ENCODE measurements at regions not wholly inside any gene's neighbourhood (a gene's known extent, or its start where the extent isn't known, plus 50 kb on each side); places are given as distances from the start of the nearest gene placed in this dataset.

DNA sequence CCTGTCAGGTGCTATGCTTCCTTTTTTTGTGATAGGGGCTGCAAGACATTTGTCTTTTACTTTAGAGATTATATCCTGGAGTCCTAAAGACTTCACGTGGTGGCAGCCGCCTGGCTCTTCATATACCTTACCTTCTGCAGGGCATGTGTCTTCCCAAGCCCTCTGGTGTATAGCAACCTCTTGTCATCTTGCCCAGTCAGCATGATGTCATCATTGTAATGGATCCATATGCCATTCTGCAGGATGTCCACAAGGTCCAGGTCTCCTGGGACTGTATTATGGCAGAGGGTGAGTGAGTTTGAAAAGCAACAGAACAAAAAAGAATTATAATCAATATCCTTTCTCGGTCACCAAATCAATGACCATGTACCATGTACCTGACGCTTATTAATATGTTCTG lies 82.2 kb upstream of the SCOC start:
- Mint-ChIP-seq H3K27ac (no peak overlapping the region), H3K27me3 (ENCODE audit: low read depth in 2 of 2) (peaks cover 7 to 8% of the 10 kb centered on the region in 2 donors), H3K4me1 (no peaks in the 10 kb centered on the region), H3K36me3 (no peaks in the 10 kb centered on the region), H3K9me3 (no peaks in the 10 kb centered on the region), H3K4me3 (no peak overlapping the region)
- no peaks in the 10 kb centered on the region for H3K36me3 ChIP-seq (ENCODE audit: control insufficient read depth, insufficient read depth, low read length)
- DNase-seq (no peak), ATAC-seq (no peak)
- intact Hi-C loops (cut with micrococcal nuclease), result no loop called here
- H3K4me3 ChIP-seq (ENCODE audit: low read length), result no peak overlapping the region
- no peak overlapping the region for H3K27ac ChIP-seq (ENCODE audit: low read length)
- no peaks in the 10 kb centered on the region for H3K27me3 ChIP-seq (ENCODE audit: control insufficient read depth, insufficient read depth, low read length)
- no peaks in the 10 kb centered on the region for H3K9me3 ChIP-seq (ENCODE audit: control insufficient read depth, insufficient read depth, low read length)
- WGBS (ENCODE audit: insufficient coverage), result 95% methylated on average over 4 of the region's 4 CpGs
- H3K4me1 ChIP-seq (ENCODE audit: control insufficient read depth, insufficient read depth, low read length), result no peaks in the 10 kb centered on the region
- TF ChIP-seq, protein P1, sequence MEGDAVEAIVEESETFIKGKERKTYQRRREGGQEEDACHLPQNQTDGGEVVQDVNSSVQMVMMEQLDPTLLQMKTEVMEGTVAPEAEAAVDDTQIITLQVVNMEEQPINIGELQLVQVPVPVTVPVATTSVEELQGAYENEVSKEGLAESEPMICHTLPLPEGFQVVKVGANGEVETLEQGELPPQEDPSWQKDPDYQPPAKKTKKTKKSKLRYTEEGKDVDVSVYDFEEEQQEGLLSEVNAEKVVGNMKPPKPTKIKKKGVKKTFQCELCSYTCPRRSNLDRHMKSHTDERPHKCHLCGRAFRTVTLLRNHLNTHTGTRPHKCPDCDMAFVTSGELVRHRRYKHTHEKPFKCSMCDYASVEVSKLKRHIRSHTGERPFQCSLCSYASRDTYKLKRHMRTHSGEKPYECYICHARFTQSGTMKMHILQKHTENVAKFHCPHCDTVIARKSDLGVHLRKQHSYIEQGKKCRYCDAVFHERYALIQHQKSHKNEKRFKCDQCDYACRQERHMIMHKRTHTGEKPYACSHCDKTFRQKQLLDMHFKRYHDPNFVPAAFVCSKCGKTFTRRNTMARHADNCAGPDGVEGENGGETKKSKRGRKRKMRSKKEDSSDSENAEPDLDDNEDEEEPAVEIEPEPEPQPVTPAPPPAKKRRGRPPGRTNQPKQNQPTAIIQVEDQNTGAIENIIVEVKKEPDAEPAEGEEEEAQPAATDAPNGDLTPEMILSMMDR (IDR thresholded peaks at IDR 0.05), result no peak

DNA sequence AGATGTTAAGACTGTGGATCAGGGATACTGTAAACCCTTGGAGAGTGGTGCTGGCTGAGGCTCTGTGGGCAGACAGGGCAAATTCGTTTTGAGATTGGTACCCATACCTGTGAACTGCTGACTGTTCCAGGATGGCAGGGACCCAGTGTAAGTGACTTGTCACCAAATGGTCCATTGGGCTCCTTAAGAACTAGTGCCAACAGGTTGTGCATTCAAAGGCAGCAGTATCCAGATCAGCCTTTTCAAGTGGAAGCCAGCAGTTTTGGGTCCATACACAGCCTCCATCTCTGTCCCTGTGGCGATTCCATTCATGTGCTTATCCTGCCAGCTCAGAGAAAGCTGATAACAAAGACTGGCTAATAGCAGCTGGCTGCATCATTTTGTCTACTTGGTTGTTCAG lies 84.0 kb upstream of the SCOC start:
- TF ChIP-seq, protein P1 (IDR thresholded peaks at IDR 0.05), result no peak
- H3K36me3 ChIP-seq (ENCODE audit: control insufficient read depth, insufficient read depth, low read length), result no peaks in the 10 kb centered on the region
- H3K27ac Mint-ChIP-seq, result no peak overlapping the region
- no peaks in the 10 kb centered on the region for H3K27me3 ChIP-seq (ENCODE audit: control insufficient read depth, insufficient read depth, low read length)
- DNase-seq (no peak), ATAC-seq (no peak)
- no peak overlapping the region for H3K4me3 ChIP-seq (ENCODE audit: low read length)
- H3K9me3 Mint-ChIP-seq, result no peaks in the 10 kb centered on the region
- H3K4me3 Mint-ChIP-seq, result no peak overlapping the region
- H3K27me3 Mint-ChIP-seq (ENCODE audit: low read depth in 2 of 2), result peaks cover 7% of the 10 kb centered on the region in 2 donors
- H3K4me1 Mint-ChIP-seq, result no peaks in the 10 kb centered on the region
- H3K27ac ChIP-seq (ENCODE audit: low read length), result no peak overlapping the region
- H3K9me3 ChIP-seq (ENCODE audit: control insufficient read depth, insufficient read depth, low read length), result no peaks in the 10 kb centered on the region
- no peaks in the 10 kb centered on the region for H3K36me3 Mint-ChIP-seq
- H3K4me1 ChIP-seq (ENCODE audit: control insufficient read depth, insufficient read depth, low read length), result no peaks in the 10 kb centered on the region
- intact Hi-C loops (cut with micrococcal nuclease), result no loop called here
- 81% methylated on average over 2 of the region's 2 CpGs for WGBS (ENCODE audit: insufficient coverage)

DNA sequence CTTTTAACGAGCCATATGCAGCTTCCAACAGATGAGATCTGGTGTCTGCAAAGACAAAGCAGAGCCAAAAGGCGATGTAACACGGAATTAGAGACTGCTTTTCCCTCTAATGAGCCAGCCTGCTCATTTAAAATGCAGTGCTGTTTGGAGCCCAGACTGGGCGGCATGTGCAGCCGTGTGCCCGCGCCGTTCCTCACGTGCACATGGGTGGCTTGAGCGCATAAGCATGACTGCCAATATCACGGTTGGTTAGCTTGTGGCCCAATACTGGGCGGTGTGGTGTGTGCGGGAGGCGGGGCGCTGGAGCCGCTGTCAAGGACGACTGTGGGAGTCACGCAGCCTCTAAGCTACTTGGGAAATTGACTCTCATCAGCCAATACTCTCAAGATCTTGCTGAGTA lies 87.0 kb upstream of the SCOC start:
- H3K4me3 Mint-ChIP-seq, result no peak overlapping the region
- Histone ChIP-seq H3K4me3 (ENCODE audit: low read length) (no peak overlapping the region), H3K27me3 (ENCODE audit: control insufficient read depth, insufficient read depth, low read length) (no peaks in the 10 kb centered on the region), H3K4me1 (ENCODE audit: control insufficient read depth, insufficient read depth, low read length) (no peaks in the 10 kb centered on the region), H3K9me3 (ENCODE audit: control insufficient read depth, insufficient read depth, low read length) (no peaks in the 10 kb centered on the region), H3K36me3 (ENCODE audit: control insufficient read depth, insufficient read depth, low read length) (no peaks in the 10 kb centered on the region), H3K27ac (ENCODE audit: low read length) (no peak overlapping the region)
- TF ChIP-seq, protein P1 (IDR thresholded peaks at IDR 0.05), result no peak
- H3K36me3 Mint-ChIP-seq, result no peaks in the 10 kb centered on the region
- no peak overlapping the region for H3K27ac Mint-ChIP-seq
- H3K4me1 Mint-ChIP-seq, result no peaks in the 10 kb centered on the region
- no peaks in the 10 kb centered on the region for H3K9me3 Mint-ChIP-seq
- ATAC-seq (no peak), DNase-seq (no peak)
- peaks cover 8 to 14% of the 10 kb centered on the region in 2 donors for H3K27me3 Mint-ChIP-seq (ENCODE audit: low read depth in 2 of 2)
- 96% methylated on average over 18 of the region's 18 CpGs for WGBS (ENCODE audit: insufficient coverage)
- intact Hi-C loops (cut with micrococcal nuclease), result no loop called here

DNA sequence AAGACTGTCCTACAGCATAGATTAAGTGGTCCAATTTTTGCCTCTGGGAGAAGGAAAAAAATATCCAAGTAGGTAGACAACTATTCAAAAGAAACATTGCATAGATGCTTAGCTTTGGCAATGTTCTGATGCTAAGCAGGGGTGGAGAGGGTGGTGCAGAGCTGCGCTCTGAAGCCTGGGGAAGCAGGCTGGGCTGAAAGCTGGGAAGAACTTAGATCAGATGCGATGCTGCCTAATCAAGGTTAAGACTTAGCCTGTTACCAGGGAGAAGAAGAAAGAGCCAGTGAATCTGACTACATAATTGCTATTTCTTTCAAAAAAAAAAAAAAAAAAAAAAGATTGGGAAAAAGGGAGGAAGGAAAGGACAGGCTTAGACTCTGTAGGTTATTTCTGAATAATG lies 89.0 kb upstream of the SCOC start:
- Histone ChIP-seq H3K27me3 (ENCODE audit: control insufficient read depth, insufficient read depth, low read length) (no peaks in the 10 kb centered on the region), H3K36me3 (ENCODE audit: control insufficient read depth, insufficient read depth, low read length) (no peaks in the 10 kb centered on the region), H3K4me1 (ENCODE audit: control insufficient read depth, insufficient read depth, low read length) (no peaks in the 10 kb centered on the region), H3K4me3 (ENCODE audit: low read length) (no peak overlapping the region), H3K9me3 (ENCODE audit: control insufficient read depth, insufficient read depth, low read length) (no peaks in the 10 kb centered on the region), H3K27ac (ENCODE audit: low read length) (no peak overlapping the region)
- intact Hi-C loops (cut with micrococcal nuclease), result no loop called here
- no peaks in the 10 kb centered on the region for H3K36me3 Mint-ChIP-seq
- TF ChIP-seq, protein P1 (IDR thresholded peaks at IDR 0.05), result no peak
- 97% methylated on average over 2 of the region's 2 CpGs for WGBS (ENCODE audit: insufficient coverage)
- DNase-seq (no peak), ATAC-seq (no peak)
- no peaks in the 10 kb centered on the region for H3K4me1 Mint-ChIP-seq
- H3K4me3 Mint-ChIP-seq, result no peak overlapping the region
- H3K27ac Mint-ChIP-seq, result no peak overlapping the region
- no peaks in the 10 kb centered on the region for H3K9me3 Mint-ChIP-seq
- H3K27me3 Mint-ChIP-seq (ENCODE audit: low read depth in 2 of 2), result peaks cover 19 to 20% of the 10 kb centered on the region in 2 donors

Data from natural killer cell (primary cell).